GM18526 (cell line): ENCODE measurements at regions not wholly inside any gene's neighbourhood (a gene's known extent, or its start where the extent isn't known, plus 50 kb on each side); places are given as distances from the start of the nearest gene placed in this dataset.

Source experiments
- POLR2A ChIP-seq: IDR thresholded peaks from 3 replicates; pipeline ENCODE4 v1.6.1; 2011; ENCODE audit not compliant: insufficient read length; ENCODE audit errors: extremely low read depth

- TF ChIP-seq POLR2A: no peak
These were observed 92.0 kb upstream of the PRDM1 start for GRCh38 chr6:105994118-105994590.

DNA sequence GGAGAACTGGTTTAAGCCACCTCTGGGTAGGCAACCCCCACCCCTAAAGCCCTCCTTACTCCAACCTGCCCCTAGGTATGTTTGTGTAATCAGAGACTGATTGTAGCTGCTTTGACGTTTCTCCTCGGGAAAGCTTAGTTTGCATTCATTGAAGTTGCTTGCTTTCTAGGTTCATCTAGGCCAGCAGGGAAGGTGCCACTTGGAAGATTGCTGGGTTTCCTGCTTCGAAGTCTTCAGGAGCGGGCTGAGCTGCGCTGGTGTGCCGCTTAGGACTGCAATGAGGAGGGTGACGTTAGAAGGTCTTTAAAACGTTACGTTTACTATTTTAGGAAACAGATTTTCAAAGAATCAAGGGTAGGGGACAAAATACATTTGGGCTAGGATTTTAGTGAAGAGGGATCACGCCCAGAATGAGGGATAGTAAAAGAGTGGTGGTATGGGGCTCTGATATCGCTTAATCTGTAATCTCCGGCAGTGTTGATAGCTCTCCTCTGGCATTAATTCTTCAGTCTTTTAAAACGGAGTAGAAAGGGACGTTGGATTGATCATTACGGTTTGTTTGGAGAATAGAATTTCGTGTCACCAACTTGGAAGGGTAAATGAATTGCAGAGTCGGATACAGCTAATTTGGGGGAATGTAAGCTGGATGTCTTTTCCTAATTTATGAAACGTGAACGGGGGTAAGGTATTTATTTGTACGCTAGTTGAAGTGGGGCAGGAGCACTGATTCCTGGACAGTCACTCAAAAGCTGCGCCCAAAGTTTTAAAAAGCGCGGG lies 92.6 kb upstream of the PRDM1 start:
- TF ChIP-seq POLR2A: no peak

DNA sequence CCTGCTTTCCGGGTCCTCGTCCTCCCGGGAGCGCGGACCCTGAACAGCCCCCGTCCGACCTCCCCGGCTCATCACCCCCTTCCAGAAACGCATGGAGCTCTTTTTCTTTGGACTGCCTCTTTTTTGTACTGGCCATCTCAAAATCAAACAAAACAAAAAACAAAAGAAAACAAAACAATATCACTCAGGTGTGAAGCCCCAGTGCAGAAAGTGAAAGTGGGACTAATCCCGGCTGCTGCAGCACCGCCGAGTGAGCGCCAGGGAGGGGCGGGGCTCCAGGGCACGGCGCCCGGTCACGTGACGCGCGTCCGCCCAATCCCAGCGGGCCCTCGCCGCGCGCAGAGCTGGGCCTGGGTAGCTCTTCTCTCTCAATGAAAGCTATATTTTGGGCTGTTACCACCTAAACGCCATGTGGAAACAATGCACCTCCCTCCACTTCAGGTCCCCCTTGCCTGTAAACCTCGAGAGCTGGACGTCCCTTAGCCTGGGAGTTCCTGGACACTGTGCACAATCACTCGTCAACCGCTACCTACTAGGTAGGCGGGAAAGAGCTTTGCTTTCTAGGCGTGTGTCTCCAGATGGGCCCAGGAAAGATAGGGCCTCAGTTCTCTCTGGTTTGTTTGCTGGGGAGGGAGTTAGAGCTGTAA lies 93.7 kb upstream of the PRDM1 start:
- TF ChIP-seq POLR2A: peak; percentile 27

DNA sequence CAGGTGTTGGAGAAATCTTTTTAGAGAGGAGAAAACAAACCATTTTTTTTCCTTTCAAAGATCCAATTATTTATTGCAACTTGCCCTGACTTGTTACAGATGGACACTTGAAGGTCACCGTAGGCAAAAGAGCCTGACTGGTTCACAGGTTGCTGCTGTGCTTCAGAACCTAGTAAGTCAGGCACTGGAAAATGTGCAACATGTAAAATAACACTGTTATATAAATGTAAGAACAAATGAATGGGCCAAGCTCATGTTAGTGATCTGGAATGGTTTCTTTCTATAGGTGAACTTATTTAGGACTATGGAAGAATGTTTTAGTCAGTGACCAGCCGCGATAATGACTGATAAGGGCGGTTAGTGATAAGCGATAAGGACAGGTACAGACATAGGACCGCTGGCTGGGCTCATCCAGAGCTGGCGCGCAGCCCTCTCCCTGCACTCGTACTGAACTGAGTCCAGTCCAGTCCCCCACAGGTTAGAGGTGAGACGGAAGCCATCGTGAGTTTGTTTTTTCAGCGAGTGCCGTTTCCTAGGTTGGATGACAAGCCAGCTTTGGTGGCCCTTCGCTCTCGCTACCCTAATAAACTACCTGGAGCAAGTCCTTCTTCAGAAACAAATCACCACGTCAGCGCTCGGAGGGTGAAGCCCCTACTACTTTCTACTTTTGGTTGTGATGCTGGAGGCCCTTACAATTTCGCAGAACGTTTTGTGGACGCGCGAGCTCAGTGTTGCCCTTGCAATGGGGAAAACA lies 94.4 kb upstream of the PRDM1 start:
- no peak for TF ChIP-seq POLR2A

GRCh38 chr6:105990151-105990550 lies 96.0 kb upstream of the PRDM1 start:
- TF ChIP-seq POLR2A: no peak

DNA sequence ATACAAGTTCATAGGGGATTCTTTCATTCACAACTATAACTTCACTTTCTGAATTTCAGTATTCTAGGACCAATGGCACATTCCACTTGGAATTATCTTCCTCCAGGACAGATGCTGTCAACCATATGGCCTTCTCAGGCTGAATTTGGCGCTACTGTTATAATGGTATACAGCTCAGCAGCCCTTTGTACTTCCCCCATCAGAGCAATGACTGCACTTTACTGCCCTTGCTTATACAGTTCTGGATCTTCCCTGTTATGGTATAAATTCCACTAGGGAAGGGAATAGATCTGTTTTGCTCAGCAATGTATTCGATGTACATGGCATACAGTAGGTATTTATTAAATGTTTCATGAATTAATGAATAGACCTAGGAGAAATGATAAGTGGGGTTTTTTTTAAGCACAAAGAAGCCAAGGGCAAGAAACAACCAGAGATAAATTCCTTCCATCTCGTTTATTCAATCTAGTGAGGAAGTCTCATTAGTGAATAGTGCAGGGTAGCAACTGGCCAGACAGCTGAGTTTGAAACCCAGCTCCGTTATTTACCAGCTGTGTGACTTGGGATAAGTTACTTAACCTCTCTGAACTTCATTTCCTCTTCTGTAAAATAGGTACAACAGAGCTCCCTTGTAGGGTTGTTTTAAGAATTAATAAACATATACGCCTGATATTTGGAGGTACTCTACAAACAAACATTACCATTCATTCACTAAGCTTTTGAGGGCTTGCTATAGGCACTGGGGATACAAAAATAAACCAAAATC lies 97.1 kb upstream of the PRDM1 start:
- TF ChIP-seq POLR2A: no peak

DNA sequence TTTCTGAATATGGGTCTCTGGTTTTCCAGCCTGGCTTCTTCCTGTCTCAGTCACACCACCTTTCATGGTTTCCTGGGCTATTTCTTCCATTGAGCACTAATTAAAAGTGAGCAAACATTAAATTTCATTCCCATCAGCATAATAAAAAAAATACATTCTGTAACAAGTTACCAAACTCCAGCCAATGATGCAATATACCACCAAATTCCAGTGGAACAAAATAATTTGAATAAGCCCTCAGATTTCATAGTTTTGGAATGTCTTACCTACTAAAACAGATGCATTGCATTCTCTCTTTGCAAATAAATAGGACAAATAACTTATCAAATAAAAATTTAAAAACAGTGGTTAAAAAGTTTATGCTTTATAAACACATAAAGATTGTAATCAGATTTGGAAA lies 97.8 kb upstream of the PRDM1 start:
- no peak for TF ChIP-seq POLR2A

DNA sequence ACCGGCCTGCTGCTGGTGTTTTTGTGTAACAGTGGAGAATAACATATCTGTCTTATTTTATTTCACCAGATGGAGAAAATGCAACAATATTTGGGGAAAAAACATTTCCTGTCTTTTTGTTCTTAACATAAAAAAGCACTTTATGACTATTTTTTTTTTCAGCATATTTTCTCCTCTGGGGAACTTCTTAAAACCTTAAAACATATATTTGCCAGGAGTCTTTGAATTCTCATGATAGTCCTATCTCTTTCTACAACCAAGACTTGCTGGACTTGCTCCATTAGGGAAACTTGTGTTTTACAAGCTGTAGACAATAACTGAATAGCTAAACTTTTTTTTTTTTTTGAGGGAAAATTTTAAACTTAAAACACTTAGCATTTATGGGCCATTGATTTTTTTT lies 98.6 kb upstream of the PRDM1 start:
- TF ChIP-seq POLR2A: no peak

DNA sequence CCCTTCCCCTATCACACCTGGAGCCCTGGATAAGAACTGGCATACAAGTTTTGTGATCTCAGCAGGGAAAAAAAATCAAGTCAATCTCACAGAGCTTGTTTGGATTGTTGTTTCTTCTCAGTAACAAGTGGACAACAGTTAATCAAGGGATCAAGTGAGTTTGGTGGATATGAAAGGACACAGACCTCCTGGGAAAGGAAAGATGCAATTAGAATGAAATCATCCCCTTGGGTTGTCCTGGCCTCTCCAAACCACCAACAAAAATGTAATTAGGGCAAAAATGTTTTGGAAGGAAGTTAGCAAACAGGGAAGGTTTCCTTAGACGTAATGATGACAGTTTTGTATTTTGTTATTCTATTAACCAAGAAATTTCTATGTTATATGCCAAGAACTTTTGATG lies 99.1 kb upstream of the PRDM1 start:
- no peak for TF ChIP-seq POLR2A

DNA sequence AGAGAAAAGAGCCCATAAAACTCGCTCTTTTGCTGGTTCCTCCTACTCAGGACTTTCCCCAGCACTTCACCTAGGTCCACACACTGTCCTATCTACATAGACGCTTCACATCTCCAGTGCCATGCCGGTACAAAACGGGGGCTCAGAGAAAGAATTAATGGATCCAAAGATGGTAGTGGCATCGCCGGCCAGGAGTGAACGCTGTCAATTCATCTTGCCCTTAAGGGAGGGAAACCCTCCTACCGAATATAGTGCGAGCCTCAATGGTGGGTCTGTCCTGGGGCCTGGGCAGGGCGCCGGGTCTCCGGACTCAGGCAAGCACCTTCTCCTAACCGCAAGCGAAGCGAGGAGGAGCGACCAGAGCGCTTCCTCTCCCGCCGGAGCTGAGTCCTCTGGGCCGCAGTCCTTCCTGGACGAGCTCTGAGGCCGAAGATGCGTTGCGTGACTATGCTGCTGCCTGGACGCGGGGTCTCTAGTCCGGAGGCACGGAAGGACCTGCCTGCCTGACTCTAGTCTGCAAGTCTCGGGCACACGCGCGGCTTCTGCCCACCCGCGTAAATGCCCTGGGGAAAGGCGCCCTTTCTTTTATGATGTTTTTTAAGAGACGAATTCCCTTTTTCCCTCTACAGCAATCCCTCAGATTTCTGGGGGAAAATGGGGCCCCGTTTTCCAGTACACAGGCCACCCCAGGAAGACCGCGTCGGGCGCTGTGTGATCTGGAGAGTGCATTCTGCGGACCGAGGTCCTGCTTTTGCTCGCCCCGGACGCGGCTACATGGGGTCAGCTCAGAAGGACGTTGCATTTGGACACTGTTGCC lies 100.1 kb upstream of the PRDM1 start:
- TF ChIP-seq POLR2A: no peak

GRCh38 chr6:105985098-105985815 lies 100.9 kb upstream of the PRDM1 start:
- TF ChIP-seq POLR2A: no peak

GRCh38 chr6:105983763-105984162 lies 102.4 kb upstream of the PRDM1 start:
- no peak for TF ChIP-seq POLR2A

DNA sequence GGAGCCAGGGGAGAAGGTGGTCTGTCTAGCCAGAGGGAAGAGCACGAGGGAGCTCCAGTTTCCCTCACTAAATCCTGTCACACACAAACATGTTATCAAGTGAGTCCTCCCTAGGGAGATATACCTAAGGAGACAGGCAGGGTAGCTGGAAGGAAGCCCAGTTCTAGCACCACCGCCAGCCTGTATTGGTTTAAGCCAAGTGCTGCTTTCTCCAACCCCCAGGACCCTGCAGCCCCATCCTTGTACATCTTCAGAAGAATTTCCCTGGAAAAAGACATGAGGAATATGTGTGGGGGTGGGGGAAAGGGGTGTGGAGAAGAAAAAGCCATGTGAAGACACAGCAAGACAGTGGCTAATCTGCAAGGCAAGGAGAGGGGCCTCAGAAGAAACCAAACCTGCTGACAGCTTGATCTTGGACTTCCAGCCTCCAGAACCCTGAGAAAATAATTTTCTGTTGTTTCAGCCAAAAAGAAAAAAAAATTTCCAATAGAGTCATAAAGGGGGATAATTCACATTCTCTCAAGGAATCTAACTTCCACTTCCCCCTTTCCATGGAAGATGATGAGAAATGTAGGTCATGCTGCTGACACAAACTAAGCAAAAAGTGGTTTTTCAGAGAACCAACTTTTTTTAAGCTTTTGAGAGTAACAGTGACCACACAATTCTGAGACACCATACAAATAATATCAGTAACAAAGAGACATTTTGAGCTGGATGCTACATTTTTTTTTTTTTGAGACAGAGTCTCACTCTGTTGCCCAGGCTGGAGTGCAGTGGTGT lies 103.2 kb upstream of the PRDM1 start:
- TF ChIP-seq POLR2A: no peak
